NT2/D1 (cell line): ENCODE measurements at regions not wholly inside any gene's neighbourhood (a gene's known extent, or its start where the extent isn't known, plus 50 kb on each side); places are given as distances from the start of the nearest gene placed in this dataset.

Experiments used
- SUZ12 ChIP-seq: IDR thresholded peaks from 2 replicates; pipeline ENCODE4 v1.6.1; 2011; ENCODE audit not compliant: insufficient read length, insufficient read depth; ENCODE audit errors: extremely low read depth
- ZNF274 ChIP-seq: IDR thresholded peaks from 2 replicates; pipeline ENCODE4 v1.6.1; 2011; ENCODE audit warnings: mild to moderate bottlenecking, low read depth, low read length

GRCh38 chr18:4551001-4551360 lies 95.9 kb upstream of the DLGAP1 start:
- TF ChIP-seq ZNF274, result no peak
- no peak for TF ChIP-seq SUZ12
